ENCODE measurements at regions not wholly inside any gene's neighbourhood (a gene's known extent, or its start where the extent isn't known, plus 50 kb on each side); places are given as distances from the start of the nearest gene placed in this dataset.

- H3K4me3 ChIP-seq (ENCODE audit: low read depth, low read length) = no peak overlapping the region
- TF ChIP-seq POLR2A (IDR thresholded peaks at IDR 0.05; ENCODE audit: extremely low read depth, insufficient read length) = no peak
- TF ChIP-seq CTCF (IDR thresholded peaks at IDR 0.05; ENCODE audit: low read depth, low read length) = no peak
- no peak for TF ChIP-seq MAX (IDR thresholded peaks at IDR 0.05; ENCODE audit: low read depth, low read length)
- no peak for TF ChIP-seq MYC (IDR thresholded peaks at IDR 0.05; ENCODE audit: low read depth, low read length)
- DNase-seq (ENCODE audit: low read depth) = no peak
Measured at GRCh38 chr15:70204652-70205051, 106.9 kb upstream of the TLE3 start.

GRCh38 chr15:70203981-70204560 is 106.4 kb upstream of the TLE3 start:
- DNase-seq (ENCODE audit: low read depth) = no peak
- H3K4me3 ChIP-seq (ENCODE audit: low read depth, low read length) = no peak overlapping the region
- TF ChIP-seq POLR2A (IDR thresholded peaks at IDR 0.05; ENCODE audit: extremely low read depth, insufficient read length) = no peak

- H3K4me3 ChIP-seq (ENCODE audit: low read depth, low read length) = no peak overlapping the region
- no peak for TF ChIP-seq MAX (IDR thresholded peaks at IDR 0.05; ENCODE audit: low read depth, low read length)
- no peak for TF ChIP-seq MYC (IDR thresholded peaks at IDR 0.05; ENCODE audit: low read depth, low read length)
- no peak for TF ChIP-seq CTCF (IDR thresholded peaks at IDR 0.05; ENCODE audit: low read depth, low read length)
- no peak for TF ChIP-seq POLR2A (IDR thresholded peaks at IDR 0.05; ENCODE audit: extremely low read depth, insufficient read length)
- DNase-seq (ENCODE audit: low read depth) = no peak
Measured at GRCh38 chr15:70202756-70203155, 105.0 kb upstream of the TLE3 start.

GRCh38 chr15:70201425-70201775 is 103.7 kb upstream of the TLE3 start:
- DNase-seq (ENCODE audit: low read depth) = no peak
- TF ChIP-seq MYC (IDR thresholded peaks at IDR 0.05; ENCODE audit: low read depth, low read length) = no peak
- TF ChIP-seq MAX (IDR thresholded peaks at IDR 0.05; ENCODE audit: low read depth, low read length) = no peak
- no peak for TF ChIP-seq CTCF (IDR thresholded peaks at IDR 0.05; ENCODE audit: low read depth, low read length)
- no peak for TF ChIP-seq POLR2A (IDR thresholded peaks at IDR 0.05; ENCODE audit: extremely low read depth, insufficient read length)
- H3K4me3 ChIP-seq (ENCODE audit: low read depth, low read length) = no peak overlapping the region

- TF ChIP-seq CTCF (IDR thresholded peaks at IDR 0.05; ENCODE audit: low read depth, low read length) (no peak), MAX (IDR thresholded peaks at IDR 0.05; ENCODE audit: low read depth, low read length) (peak; percentile 28; the same call in 1 of the 2 replicates)
- peak; percentile 55 for DNase-seq (ENCODE audit: low read depth)
- no peak overlapping the region for H3K4me3 ChIP-seq (ENCODE audit: low read depth, low read length)
Measured at GRCh38 chr15:70200511-70201424, 103.1 kb upstream of the TLE3 start.

- H3K4me3 ChIP-seq (ENCODE audit: low read depth, low read length) = no peak overlapping the region
- TF ChIP-seq CTCF (IDR thresholded peaks at IDR 0.05; ENCODE audit: low read depth, low read length) (no peak), MAX (IDR thresholded peaks at IDR 0.05; ENCODE audit: low read depth, low read length) (no peak), MYC (IDR thresholded peaks at IDR 0.05; ENCODE audit: low read depth, low read length) (no peak), POLR2A (IDR thresholded peaks at IDR 0.05; ENCODE audit: extremely low read depth, insufficient read length) (no peak)
- peak; percentile 28 for DNase-seq (ENCODE audit: low read depth)
Measured at GRCh38 chr15:70199540-70200410, 102.1 kb upstream of the TLE3 start.
